ENCODE measurements at regions not wholly inside any gene's neighbourhood (a gene's known extent, or its start where the extent isn't known, plus 50 kb on each side); places are given as distances from the start of the nearest gene placed in this dataset.

DNA sequence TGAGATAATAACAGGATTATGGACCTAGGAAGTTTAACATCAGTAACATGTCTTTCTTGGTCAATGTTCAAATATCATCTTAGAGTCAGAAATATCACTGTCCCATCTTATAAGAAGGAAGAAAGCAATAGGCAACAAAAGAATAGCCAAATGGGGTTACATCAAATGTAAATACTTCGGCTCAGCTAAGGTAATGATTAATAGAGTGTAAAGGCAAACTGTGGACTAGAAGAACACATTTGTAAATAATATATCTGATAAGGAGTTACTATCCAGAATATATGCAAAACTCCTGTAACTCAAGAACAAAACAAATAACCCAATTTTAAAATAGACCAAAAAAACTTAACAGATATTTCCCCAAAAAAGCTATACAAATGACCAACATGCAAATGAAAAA lies 630.3 kb downstream of the RPS29 start:
- DNase-seq (ENCODE audit: low spot score): no peak
- POLR2A ChIA-PET (ENCODE audit: low non-redundant PET): no interaction called here
- Histone ChIP-seq H3K9me3 (ENCODE audit: low read depth, low read length, poor library complexity, severe bottlenecking) (no peaks in the 10 kb centered on the region), H3K27ac (ENCODE audit: low read depth, low read length, poor library complexity, severe bottlenecking) (no peak overlapping the region), H3K27me3 (replicated peaks; ENCODE audit: insufficient read depth, low read depth, low read length, poor library complexity) (no peaks in the 10 kb centered on the region), H3K36me3 (ENCODE audit: insufficient read depth, low read length, poor library complexity, severe bottlenecking) (no peaks in the 10 kb centered on the region), H3K4me1 (ENCODE audit: insufficient read depth, low read length, poor library complexity, severe bottlenecking) (no peaks in the 10 kb centered on the region), H3K4me3 (ENCODE audit: low read depth, low read length, poor library complexity, severe bottlenecking) (no peak overlapping the region)
- TF ChIP-seq EZH2 (IDR thresholded peaks at IDR 0.05; ENCODE audit: borderline replicate concordance, low read depth, low read length, poor library complexity, severe bottlenecking): no peak
- TF ChIP-seq, protein P1, sequence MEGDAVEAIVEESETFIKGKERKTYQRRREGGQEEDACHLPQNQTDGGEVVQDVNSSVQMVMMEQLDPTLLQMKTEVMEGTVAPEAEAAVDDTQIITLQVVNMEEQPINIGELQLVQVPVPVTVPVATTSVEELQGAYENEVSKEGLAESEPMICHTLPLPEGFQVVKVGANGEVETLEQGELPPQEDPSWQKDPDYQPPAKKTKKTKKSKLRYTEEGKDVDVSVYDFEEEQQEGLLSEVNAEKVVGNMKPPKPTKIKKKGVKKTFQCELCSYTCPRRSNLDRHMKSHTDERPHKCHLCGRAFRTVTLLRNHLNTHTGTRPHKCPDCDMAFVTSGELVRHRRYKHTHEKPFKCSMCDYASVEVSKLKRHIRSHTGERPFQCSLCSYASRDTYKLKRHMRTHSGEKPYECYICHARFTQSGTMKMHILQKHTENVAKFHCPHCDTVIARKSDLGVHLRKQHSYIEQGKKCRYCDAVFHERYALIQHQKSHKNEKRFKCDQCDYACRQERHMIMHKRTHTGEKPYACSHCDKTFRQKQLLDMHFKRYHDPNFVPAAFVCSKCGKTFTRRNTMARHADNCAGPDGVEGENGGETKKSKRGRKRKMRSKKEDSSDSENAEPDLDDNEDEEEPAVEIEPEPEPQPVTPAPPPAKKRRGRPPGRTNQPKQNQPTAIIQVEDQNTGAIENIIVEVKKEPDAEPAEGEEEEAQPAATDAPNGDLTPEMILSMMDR (conservative IDR thresholded peaks at IDR 0.05; ENCODE audit: low read depth, low read length): no peak
- no TSS peak for BruUV-seq (replicated peaks)
- CTCF ChIA-PET: no interaction called here
- intact Hi-C loops (cut with micrococcal nuclease; ENCODE audit: unreplicated experiment): no loop called here

DNA sequence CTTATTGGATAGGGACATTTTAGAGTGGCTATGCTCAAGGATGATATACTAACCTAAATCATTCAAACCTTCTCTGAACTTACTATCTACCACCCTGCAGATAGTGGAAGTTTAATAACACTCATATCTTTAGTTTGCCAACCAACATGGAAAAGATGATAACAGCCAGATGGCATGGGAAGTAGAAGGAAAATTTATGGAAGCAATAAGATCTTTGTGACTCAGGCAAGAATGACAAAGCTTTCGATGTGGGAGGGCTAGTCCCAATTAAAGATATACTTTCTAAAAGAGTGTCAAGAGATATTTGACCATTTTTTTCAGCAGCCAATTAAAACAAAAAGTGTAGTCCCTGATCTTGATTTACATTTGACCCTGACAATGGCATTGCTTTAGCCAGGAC lies 631.7 kb downstream of the RPS29 start:
- Histone ChIP-seq H3K27me3 (replicated peaks; ENCODE audit: insufficient read depth, low read depth, low read length, poor library complexity) (no peaks in the 10 kb centered on the region), H3K36me3 (ENCODE audit: insufficient read depth, low read length, poor library complexity, severe bottlenecking) (no peaks in the 10 kb centered on the region), H3K4me1 (ENCODE audit: insufficient read depth, low read length, poor library complexity, severe bottlenecking) (no peaks in the 10 kb centered on the region), H3K9me3 (ENCODE audit: low read depth, low read length, poor library complexity, severe bottlenecking) (no peaks in the 10 kb centered on the region), H3K27ac (ENCODE audit: low read depth, low read length, poor library complexity, severe bottlenecking) (no peak overlapping the region), H3K4me3 (ENCODE audit: low read depth, low read length, poor library complexity, severe bottlenecking) (no peak overlapping the region)
- no TSS peak for BruUV-seq (replicated peaks)
- no peak for TF ChIP-seq EZH2 (IDR thresholded peaks at IDR 0.05; ENCODE audit: borderline replicate concordance, low read depth, low read length, poor library complexity, severe bottlenecking)
- TF ChIP-seq, protein P1 (conservative IDR thresholded peaks at IDR 0.05; ENCODE audit: low read depth, low read length): no peak
- ChIA-PET CTCF (no interaction called here), POLR2A (ENCODE audit: low non-redundant PET) (no interaction called here)
- DNase-seq (ENCODE audit: low spot score): no peak
- intact Hi-C loops (cut with micrococcal nuclease; ENCODE audit: unreplicated experiment): no loop called here

DNA sequence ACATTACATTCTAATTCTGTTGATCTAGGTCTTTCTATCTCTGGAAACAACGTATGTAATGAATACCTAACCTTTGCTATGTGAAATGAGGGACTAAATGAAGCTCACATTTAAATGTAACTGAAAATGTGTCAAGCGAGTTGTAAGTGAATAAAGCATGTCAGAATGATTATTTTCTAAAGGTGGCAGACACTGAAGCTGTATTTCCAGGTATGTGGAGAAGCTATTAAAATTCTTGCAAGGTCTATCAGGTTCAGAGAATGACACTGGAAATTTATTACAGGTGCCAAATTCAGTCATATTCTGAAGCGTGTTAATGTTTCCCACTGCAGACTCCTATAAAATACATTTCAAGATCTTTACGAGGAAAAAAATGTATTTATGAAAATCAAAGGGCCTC lies 641.4 kb downstream of the RPS29 start:
- Histone ChIP-seq H3K9me3 (ENCODE audit: low read depth, low read length, poor library complexity, severe bottlenecking) (no peaks in the 10 kb centered on the region), H3K27me3 (replicated peaks; ENCODE audit: insufficient read depth, low read depth, low read length, poor library complexity) (peaks cover 6% of the 10 kb centered on the region), H3K4me1 (ENCODE audit: insufficient read depth, low read length, poor library complexity, severe bottlenecking) (no peaks in the 10 kb centered on the region), H3K36me3 (ENCODE audit: insufficient read depth, low read length, poor library complexity, severe bottlenecking) (no peaks in the 10 kb centered on the region), H3K4me3 (ENCODE audit: low read depth, low read length, poor library complexity, severe bottlenecking) (no peak overlapping the region), H3K27ac (ENCODE audit: low read depth, low read length, poor library complexity, severe bottlenecking) (no peak overlapping the region)
- TF ChIP-seq, protein P1 (conservative IDR thresholded peaks at IDR 0.05; ENCODE audit: low read depth, low read length): no peak
- no peak for TF ChIP-seq EZH2 (IDR thresholded peaks at IDR 0.05; ENCODE audit: borderline replicate concordance, low read depth, low read length, poor library complexity, severe bottlenecking)
- intact Hi-C loops (cut with micrococcal nuclease; ENCODE audit: unreplicated experiment): no loop called here
- BruUV-seq (replicated peaks): no TSS peak
- POLR2A ChIA-PET (ENCODE audit: low non-redundant PET): no interaction called here
- CTCF ChIA-PET: no interaction called here
- no peak for DNase-seq (ENCODE audit: low spot score)
